ENCODE measurements at regions not wholly inside any gene's neighbourhood (a gene's known extent, or its start where the extent isn't known, plus 50 kb on each side); places are given as distances from the start of the nearest gene placed in this dataset.
"Not testable (repeated sequence)": the region's sequence is repeated elsewhere in the genome, so short reads cannot be mapped to it uniquely, and the experiment has no call there.

DNA sequence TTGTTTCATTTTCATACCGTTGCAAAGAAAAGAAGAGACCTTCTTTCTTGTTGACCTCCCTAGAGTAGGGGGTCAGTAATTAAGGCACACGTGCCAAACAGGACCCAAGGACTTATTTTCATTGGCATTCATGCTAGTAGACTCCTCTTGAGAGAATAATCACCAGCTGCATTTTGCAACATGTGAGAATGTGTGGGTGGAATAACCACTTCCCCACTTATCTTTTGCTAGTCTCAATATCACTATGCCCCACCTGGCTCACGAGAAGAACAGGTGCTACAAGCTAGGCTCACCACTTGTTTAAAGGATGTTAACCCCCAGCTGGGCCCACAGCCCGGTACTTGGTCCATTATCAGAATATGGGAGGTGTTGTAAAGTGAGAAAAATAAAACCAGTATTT lies 460.7 kb upstream of the MEF2C start:
- no peak for DNase-seq (ENCODE audit: low spot score)

DNA sequence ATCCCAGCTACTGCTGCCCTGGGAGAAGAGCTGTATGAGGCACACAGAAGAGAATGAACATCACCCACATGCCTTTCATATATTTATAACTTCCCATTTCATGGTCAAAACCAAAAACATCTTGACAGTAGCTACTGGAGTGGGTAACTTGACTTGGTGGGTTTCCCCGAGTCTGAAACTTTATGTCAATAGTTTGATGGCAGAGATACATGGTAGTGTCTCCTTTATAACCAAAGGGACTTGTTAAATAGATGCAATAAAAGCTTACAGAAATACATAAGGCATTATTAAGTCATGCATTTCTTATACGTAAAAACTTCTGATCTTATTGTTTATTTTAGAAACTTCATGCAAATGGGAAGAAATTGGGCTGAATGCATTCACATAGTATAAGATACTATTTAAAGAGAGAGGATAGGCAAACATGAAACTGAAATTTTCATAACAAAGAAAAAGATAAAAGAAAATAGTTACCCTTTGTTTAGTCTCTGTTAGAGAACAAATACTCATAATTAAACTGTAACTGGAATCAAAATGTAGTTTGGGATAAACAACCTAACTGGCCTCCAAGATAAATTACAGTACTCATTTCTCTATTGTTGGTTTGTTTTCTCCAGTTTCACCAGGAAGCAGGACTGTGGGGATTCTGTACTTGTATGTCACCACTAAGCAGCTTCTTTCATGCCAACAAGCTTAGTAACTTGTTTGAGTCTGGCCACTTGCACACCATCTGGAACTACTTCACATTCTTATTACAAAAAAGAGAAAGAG lies 459.3 kb upstream of the MEF2C start:
- no peak for DNase-seq (ENCODE audit: low spot score)

DNA sequence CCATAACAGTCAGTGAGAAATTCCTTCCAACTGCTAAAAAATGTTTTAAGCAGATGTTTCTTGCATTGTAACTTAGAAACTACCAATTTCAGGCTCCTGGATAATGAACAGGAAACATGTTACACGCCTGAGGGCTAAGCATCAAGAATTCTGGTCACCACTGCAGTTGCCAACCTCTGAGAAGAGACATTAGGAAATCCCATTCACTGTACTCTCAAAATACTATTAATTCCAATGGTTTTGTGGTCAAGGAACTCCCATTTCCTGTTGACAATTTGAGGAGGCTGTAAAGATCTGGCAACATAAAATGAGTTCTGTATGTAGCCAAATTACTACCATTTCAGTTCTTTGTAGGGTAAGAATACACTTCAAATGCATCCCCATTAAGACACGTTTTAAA lies 456.0 kb upstream of the MEF2C start:
- DNase-seq (ENCODE audit: low spot score) = no peak

- no peak for DNase-seq (ENCODE audit: low spot score)
These were observed 453.1 kb upstream of the MEF2C start for GRCh38 chr5:89336111-89336510.

DNA sequence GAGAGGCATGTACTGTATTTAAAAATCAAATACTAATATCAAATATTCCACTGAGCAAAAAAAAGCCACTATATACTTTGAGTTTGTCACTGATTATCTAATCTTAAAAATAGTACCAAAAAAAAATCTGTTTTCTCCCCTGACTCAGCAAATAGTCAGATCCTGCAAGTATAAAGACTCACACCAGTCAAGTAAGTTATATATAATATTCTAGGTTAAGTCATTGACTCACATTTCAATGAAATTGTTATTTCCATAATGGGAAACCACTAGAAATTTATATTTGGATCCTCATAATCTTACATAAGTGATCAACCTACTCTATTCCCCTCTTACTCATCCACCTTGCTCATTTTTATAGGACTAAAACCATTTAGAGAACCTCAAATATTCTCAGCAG lies 447.2 kb upstream of the MEF2C start:
- no peak for DNase-seq (ENCODE audit: low spot score)

DNA sequence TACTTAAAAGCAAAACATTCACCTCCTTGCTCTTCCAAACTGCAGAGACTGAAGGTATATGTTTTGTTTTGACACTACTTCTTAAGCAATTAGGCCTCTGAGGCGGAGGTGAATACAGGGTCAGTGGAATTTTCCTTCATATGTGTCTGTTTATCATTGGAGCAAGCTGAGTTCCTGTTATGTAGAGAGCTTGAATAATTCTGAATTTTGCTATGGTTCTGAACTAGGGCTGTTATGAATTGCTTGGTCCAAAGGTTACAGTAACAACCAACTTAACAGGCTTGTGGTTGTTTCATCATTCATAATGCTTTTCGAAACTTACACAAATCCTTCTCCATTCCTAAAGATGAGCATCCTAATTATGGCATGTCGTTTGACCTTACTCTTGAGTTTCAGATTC lies 444.6 kb upstream of the MEF2C start:
- DNase-seq (ENCODE audit: low spot score) = no peak

DNA sequence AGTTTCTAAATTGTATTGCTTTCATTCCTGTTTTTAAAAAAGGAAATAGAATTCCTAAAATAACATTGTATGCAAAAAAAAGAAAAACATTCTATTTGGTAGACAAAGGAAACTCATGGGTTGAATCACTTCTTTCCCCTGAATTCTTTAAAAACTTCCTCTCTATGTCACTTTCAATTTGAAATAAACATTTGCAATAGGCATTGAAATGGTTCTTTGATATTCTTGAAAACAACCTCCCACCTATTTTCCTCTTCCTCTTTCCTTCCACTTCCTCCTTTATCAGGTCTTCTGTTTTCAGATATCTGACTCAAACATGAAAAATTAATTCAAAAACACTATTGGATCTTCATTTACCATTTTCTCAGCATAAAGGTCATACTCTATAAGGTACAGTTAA lies 442.0 kb upstream of the MEF2C start:
- no peak for DNase-seq (ENCODE audit: low spot score)

GRCh38 chr5:89320421-89321277 lies 437.7 kb upstream of the MEF2C start:
- DNase-seq (ENCODE audit: low spot score) = no peak

DNA sequence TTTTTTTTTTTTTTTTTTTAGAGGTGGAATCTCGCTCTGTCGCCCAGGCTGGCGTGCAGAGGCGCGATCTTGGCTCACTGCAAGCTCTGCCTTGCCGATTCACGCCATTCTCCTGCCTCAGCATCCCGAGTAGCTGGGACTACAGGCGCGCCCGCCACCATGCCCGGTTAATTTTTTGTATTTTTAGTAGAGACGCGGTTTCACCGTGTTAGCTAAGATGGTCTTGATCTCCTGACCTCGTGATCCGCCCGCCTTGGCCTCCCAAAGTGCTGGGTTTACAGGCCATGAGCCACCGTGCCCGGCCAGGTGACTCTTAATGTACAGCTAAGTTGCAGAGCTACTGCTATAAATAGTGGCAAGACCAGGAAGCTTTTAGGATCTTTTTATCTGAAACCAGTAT lies 434.9 kb upstream of the MEF2C start:
- not testable (repeated sequence) for DNase-seq (ENCODE audit: low spot score)

GRCh38 chr5:89315286-89316100 lies 432.5 kb upstream of the MEF2C start:
- no peak for DNase-seq (ENCODE audit: low spot score)

GRCh38 chr5:89313804-89314588 lies 431.0 kb upstream of the MEF2C start:
- peak; percentile 2 for DNase-seq (ENCODE audit: low spot score)

GRCh38 chr5:89313044-89313443 lies 430.1 kb upstream of the MEF2C start:
- DNase-seq (ENCODE audit: low spot score) = no peak

- no peak for DNase-seq (ENCODE audit: low spot score)
These were observed 426.3 kb upstream of the MEF2C start for GRCh38 chr5:89309268-89309667.

DNA sequence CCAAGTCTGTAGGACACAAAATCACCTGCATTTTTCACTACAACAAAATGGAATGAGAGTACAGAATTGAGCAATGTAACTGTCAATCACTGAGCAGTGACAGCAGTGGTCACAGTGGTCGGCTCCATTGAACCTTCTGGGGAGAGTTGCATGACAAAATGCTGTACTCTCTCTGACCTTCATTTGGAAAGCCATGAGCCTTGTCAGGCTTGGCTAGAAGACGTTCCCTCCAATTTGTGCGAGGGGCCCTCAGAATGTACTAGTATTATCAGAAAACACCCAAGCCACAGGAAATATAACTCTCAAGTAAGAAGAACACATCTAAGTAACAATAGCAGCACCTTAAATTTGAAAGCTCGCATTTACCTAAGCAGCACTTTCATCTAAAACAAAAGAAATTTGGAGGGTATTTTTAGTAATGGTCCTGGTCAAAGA lies 425.6 kb upstream of the MEF2C start:
- no peak for DNase-seq (ENCODE audit: low spot score)

- no peak for DNase-seq (ENCODE audit: low spot score)
These were observed 425.0 kb upstream of the MEF2C start for GRCh38 chr5:89307972-89308371.

DNA sequence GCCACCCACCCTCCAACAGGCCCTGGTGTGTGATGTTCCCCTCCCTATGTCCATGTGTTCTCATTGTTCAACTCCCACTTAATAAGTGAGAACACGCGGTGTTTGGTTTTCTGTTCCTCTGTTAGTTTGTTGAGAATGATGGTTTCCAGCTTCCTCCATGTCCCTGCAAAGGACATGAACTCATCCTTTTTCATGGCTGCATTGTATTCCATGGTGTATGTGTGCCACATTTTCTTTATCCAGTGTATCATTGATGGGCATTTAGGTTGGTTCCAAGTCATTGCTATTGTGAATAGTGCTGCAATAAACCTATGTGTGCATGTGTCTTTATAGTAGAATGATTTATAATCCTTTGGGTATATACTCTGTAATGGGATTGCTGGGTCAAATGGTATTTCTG lies 424.2 kb upstream of the MEF2C start:
- not testable (repeated sequence) for DNase-seq (ENCODE audit: low spot score)

- no peak for DNase-seq (ENCODE audit: low spot score)
These were observed 420.1 kb upstream of the MEF2C start for GRCh38 chr5:89303033-89303480.

DNA sequence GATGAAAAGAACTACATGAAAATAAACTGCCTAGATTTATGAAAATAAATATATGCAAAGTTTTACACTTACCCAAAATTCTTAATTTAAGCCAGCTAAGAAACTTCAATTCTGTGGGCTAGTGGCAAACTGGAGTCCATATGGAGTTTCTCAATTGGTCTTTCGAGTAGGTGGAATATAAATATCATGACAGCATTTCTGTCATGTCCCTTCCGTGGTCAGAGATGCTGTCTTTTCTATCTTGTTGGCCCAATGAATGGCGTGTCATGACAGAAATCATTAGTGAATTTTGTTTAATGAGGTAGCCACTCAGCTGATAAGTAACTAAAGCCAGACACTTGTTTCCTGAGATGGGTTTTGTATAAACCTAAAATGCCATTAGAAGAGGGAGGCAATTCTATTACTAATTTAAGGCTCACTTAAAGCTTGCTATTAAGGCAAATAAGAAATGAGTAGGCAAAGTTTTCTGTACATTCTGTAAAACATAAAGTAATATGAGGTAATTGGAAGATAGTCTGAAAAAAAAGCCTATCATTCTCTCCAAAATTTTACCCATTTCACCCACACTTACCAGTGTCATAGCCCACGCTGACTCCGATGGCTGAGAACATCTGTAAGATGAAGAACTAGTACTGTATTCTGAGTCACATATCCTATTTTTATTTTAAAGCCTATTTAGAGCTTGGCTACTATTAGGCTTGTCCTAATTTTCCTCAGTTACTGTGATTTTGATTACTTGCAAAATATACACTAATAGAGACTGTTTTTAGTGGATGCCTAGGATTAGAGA lies 419.3 kb upstream of the MEF2C start:
- no peak for DNase-seq (ENCODE audit: low spot score)

DNA sequence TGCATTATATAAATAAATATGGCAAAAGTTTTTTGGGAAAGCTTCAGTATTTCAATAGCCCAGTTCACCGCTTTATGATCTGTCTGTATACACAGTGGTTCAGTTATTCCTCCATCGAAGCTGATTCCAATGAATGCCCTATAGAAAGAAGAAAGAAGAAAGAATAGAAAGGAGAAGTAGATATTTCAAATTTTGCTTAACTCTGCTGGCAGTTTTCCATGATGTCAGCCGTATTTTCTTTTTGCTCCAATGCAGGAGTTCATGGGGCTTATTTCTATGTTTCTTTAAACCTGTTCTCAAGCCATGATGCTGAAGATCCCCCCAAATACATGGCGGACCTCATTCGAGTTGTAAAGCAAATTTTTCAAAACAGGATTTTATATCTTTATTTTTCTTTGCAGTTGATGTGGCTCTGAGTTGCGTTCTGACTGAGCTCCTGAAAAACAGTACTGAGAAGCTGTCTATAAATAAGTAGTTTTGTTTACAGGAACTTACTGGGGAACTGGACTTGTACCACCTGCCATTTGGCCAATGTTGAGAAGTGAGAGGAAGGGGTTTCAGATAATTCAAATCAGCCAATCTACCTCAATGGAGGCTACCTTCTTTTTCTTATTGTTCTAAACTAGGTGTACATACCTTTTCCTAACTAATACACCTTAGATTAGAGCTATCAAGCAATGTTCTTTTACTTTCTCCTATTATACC lies 418.5 kb upstream of the MEF2C start:
- no peak for DNase-seq (ENCODE audit: low spot score)

- DNase-seq (ENCODE audit: low spot score) = no peak
These were observed 417.5 kb upstream of the MEF2C start for GRCh38 chr5:89300426-89300970.
